ENCODE measurements at regions not wholly inside any gene's neighbourhood (a gene's known extent, or its start where the extent isn't known, plus 50 kb on each side); places are given as distances from the start of the nearest gene placed in this dataset.
A peak's percentile ranks its signal among the peaks of the same experiment; 100 is the strongest.

DNA sequence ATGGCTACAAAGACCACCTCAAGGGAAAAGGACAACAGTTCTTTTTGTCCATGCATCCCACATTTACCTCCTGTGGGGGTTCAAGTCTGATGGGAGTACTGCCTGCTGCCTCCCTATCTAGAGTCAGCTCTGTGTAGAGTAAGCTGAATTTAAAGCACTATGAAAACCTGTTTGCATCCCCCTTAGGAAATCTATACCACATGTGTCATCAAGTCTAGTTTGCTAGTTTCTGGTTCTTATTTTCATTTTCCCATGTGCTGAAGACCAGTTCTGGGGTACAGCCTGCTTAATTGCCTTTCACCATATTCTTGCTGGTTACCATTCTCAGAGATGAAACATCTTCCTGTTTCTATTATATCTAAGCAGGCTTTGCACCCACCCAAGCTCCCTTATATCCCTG lies 470.3 kb downstream of the MBD2 start:
- no peak for DNase-seq (ENCODE audit: low spot score)

DNA sequence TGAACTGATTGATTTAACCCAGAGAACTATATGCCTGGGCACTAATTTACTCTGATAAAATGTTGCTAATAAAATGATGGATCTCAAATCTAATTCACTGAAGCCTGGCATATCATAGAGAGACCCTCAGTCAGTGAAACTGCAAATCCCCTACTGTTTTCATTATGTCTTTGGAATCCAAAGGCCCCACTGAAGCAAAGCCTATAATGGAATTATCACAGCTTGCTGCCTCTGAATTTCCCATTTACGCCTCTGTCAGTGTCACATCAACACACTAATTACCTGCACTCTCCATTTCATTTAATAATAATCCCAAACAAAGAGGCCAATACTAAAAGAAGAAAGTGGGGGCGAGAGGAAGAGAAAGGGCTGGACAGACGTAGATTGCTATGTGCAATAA lies 470.9 kb downstream of the MBD2 start:
- DNase-seq (ENCODE audit: low spot score), result no peak

DNA sequence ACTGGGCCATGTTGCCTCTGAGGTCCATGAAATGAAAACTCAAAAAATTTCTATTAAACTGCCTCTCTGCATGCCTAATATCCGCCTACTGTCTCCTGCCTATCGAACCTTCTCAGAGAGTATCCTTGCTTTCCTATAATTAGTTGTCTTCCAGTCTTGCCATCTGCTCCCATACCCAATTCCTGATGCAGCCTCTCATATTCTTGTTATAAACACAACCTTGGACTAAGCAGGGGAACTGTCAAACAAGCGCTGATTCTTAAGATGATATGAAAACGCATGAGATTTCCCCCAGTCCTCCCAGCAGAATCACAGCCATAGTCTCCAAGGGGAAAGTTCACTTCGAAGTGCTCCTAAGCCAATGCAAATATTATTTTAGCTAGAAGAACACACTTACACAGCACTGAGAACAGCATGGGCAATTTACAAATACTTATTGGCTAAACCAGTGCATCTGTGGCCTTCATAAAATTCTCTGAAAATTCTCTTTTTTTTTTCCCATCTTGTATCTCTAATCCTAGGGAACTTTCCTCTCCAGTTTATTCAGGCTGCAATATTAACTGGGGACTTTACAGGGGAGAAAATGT lies 471.6 kb downstream of the MBD2 start:
- DNase-seq (ENCODE audit: low spot score), result no peak

DNA sequence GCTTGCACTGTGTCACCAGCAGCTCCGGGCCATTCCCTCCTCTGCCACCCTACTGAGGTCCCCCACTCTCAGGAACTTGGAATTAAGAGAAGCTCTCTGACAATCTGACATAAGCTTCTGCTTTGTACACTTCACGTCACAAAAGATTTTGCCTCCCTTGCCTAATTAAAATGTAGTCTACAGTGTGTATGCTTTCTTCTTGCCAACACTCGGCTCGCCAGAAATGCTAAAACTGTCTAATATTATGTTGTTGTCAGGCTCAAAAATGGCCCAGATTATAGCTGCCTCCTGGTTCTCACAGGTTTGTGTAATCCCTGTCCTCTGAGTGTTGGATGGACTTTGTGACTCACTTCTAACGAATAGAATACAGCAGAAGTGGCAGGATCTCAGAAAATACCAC lies 474.7 kb downstream of the MBD2 start:
- DNase-seq (ENCODE audit: low spot score), result no peak

DNA sequence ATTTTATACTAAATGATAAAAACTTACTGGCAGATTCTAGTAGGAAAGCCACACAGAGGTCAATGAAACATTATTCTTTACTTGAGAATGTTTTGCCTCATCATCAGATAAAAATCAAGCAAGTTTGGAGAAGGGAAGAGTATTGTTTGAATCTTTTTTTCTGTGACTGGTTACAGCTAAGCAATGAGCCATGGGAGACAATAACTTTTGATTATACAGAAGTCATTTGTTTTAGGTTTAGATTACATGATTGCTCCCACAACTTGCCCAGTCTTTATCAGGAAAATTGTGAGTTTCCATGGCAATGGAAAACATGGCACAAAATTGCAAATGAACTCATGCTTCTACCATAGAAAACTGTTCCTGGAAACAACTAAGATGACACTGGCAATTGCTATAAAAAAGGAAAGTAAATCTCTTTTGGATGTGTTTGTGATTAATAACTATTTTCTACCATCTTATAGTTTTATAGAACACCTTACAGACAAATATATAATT lies 476.8 kb downstream of the MBD2 start:
- no peak for DNase-seq (ENCODE audit: low spot score)

DNA sequence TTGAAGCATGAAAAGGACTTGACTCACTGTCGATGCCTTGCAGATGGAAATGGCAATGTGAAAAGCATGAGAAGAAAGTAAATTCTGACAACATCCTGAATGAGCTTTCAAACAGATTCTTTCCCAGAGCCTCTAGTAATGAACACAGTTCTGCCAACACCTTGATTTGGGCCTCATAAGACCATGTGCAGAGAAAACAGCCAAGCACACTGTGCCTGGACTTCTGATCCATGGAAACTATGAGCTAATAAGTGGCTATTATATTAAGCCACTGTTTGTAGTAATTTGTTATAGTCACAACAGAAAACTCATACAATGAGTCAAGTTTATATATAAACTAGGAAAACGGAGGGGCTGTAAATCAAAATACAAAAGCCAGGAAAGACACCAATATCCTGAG lies 477.3 kb downstream of the MBD2 start:
- no peak for DNase-seq (ENCODE audit: low spot score)

DNA sequence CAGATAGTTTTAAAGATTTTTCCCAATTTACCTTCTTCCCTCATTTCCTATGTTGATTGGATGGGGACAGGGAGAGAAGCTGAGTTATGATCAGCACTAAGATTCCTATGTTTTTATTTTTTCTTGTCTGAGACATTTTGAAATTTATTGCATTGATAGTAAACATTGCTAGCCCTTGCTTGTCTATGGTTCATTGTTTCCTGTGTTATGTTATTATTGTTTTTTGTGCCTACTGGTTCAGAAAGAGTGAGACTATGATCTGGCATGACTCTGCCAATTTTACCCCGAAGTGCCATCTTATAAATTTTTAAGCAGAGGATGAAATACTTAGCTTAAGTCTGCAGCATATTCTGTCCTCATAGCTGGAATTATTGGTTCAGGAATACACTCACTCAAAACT lies 478.5 kb downstream of the MBD2 start:
- DNase-seq (ENCODE audit: low spot score), result no peak

DNA sequence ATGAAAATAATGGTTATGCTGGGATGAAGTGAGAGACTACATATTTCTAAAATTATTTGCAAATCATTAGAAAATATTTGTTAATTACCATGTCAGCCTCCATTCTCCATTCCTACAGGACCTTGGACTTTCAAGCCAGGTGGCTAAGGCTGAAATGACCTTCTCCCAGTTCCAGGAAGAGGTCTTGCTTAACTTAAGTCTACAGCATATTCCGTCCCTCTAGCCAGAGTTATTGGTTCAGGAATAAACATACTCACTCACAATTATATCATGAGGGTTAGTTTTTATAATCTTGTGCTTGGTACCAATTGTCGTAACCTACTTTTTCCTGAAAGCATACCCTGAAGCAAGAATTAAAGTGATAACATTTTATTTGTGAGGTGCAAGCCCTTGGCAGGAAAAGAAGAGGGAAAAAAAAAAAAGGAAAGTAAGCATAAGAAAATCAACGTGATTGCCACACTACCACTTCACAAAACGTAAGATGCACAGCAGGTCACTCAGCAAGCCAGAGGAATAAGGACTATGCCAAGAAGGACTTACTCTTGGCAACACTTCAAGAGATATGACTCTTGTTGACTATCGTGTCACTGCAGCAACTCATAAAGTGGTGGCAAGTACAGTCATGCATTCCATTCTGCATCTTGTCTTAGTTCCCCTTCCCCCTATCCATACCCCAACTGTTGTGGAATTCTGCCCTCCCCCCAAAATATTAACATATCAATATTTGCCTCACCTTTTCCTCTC lies 479.1 kb downstream of the MBD2 start:
- DNase-seq (ENCODE audit: low spot score), result no peak

DNA sequence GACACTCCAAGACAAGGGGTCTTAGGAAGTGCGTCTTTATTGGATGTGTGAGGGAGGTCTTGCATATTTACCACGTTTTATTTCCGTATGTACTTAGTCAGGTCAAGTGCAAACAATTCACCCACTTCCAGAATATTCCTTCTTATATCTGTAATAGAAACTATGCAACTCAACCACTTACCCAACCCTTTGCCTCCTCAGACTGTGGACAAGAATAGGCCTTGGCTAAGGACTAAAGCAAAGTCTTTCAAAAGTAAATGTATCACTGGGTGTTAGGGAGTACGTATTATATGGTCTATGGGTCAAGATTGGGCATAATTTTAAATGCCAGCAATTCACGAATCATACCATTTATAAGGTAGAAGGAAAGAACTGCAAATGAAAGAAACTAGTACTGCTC lies 484.8 kb downstream of the MBD2 start:
- DNase-seq (ENCODE audit: low spot score), result no peak

DNA sequence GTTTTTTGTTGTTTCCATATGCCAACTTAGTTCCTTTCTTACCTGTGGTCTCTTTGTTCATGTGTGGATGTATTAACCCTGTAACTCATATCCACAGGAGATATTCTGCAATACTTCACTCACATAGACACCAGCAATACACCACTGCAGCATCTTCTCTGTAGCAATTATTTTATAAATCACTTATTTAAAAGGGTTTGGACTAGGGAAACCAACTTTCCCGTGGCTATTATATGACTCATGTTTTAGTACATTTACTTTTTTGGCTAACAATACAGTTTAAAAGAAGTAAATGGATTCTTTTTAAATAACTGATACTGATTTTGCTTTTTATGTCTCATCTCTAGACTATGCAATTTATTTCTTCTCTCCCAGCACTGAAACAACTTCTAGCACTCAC lies 488.9 kb downstream of the MBD2 start:
- DNase-seq (ENCODE audit: low spot score), result no peak

DNA sequence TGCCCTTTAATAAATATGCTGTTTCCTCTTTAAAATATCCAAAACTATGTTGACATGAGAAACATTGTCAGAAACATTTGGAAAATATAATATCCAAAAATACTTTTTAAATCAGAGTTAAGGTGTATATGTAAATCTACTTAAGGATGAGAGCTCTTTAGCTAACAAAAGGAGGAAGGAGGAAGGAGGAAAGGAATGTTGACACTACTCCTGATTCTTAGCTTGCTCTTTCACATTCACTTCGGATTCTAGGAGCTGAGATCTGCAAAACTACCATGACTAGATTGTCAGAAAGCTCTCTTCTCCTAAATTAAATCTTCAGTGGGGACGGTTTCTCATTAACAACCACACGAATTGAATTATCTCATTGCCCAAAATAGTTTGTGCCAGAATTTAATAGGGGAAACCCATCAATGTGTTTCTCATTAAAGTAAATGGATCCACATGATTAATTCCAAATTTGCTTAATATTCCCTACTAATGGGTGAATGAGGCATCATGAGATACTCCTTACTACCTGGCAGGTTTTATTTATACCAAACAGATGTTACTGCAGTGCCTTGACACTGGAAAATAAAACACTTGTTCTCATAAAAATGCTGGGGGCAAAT lies 509.1 kb downstream of the MBD2 start:
- DNase-seq (ENCODE audit: low spot score), result no peak

DNA sequence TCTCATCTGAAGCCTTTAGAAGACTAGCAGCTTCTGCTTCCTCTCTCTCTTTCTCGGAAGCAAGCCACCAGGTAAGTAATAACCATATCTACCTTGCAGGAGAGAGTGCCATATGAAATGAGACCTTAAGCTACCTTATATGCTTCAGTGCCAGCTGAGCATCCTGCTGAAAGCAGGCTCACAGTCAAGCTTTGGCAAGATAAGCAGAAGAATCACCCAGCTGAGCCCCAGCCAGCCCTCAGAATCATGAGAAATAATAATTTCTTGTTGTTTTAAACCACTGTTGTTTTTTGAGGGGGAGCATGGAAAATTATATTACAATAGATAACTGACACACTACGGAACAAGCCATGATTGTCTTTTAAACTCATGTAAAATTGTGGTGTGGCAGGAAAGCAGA lies 514.4 kb downstream of the MBD2 start:
- DNase-seq (ENCODE audit: low spot score), result no peak

DNA sequence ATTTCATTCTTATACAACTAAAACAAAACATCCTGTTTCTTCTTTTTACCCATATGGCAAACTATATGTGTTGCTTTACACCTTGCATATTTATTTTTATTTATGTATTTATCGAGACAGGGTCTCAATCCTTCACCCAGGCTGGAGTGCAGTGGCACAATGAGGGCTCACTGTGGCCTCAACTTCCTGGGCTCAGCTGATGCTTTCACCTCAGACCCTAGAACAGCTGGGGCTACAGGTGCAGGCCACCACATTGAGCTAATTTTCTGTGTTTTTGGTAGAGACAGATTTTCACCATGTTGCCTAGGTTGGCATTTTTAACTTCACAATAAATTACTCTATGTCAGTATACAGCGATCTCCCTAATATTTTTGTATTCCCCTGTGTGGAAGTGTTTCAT lies 522.0 kb downstream of the MBD2 start:
- no peak for DNase-seq (ENCODE audit: low spot score)

DNA sequence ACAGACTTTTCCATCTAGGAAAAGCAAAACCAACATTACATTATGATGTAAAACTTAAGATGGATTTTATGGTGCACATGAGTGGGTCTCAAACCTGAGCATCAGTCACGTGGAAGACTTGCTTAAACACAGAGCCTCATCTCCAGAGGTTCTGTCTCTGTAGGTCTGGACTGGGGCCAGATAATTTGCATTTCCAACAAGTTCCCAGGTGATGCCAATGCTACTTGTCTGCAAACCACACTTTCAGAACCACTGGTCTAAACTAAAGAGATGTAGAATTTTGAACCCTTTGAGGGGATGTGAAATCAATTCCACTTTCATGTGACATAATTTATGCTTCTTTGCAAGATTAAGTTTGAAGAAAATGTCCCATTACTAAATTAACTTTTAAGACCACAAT lies 522.8 kb downstream of the MBD2 start:
- no peak for DNase-seq (ENCODE audit: low spot score)

DNA sequence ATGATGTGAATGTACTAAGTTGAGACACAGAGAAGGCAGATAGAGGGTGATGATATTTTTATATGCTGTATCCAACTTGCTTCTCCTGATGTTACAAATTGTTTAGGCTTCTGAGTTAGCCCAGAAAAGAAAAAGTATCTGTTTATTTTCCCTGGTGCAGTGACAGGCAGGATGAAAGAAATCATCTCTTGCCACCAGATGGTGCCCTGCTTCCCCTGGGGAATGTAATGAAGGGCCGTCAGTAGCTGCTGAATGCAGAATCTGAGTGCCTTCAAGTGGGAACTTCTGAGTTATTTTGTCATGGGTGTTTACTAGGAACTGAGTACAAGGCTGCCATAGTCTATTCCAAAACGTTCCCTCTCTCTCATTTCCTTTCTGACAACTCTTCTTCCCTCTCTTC lies 525.6 kb downstream of the MBD2 start:
- peak; percentile 51 for DNase-seq (ENCODE audit: low spot score)

DNA sequence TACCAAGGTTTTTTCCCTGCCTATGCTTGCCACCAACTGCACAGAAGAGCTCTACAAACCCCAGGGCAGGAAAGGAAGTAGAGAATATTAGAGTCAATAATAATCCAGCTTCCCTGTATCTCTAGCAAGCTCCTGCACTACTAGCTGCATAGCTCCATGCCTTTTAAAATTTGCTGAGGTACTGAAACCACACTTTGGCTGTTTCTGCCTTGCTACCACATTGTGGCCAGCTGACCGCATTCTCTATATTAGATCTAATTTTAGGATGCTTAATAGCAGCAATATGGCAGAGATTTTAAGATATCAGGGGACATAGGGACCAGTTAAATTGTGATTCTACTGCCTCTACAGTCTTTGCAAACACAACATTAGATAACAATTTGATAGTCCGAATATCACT lies 534.6 kb downstream of the MBD2 start:
- no peak for DNase-seq (ENCODE audit: low spot score)

DNA sequence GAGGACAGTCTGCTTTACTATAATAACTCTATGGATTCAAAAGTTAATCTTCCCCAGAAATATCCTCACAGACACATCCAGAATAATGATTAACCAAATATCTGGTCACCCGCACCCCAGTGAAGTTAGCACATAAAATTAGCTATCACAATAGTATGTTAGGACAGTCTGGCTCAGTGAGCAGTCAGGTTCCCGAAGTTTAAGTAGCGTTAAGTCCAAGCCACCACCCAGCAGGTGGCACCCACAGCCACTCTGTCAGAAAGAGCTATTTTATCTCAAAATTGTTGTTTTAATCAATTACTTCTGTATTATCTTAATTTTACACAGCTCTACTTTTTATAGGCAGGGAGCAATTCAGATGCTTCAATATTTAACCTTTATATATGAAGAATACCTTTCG lies 537.5 kb downstream of the MBD2 start:
- DNase-seq (ENCODE audit: low spot score), result no peak

DNA sequence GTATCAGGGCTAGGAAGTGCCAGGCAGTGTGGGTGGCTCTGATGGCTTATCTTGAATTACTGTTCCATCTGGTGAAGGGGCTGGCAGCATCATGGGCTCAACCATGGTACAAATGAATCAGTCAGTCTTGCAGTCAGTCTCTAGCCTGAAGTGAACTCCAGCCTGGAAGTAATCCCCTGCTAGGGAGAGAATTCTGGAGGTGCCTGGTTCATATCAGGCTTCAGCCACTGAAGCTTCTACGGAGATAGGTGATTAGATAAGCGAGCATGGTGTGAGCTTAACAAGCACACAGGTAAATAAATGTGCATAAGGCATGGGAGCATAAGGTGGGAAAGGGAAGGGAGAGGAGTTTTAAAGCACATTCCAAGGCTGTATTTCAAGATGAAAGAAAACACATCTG lies 541.7 kb downstream of the MBD2 start:
- no peak for DNase-seq (ENCODE audit: low spot score)

DNA sequence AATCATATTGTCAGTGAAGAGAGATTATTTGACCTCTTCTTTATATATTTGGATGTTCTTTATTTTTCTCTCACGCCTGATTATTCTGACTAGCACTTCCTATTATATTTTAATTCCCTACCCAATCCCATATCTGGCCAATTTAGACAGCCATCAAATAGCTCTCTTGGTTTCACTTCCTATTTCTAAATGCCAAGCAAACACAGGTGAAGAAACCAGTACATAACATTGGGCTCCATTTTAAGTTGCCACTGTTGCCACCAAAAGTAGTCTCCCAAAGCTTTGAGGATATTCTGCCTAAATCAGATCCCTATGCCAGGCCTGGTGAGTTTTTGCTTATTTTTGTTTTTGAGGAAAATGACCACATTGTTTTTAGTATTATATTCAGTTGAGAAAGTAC lies 547.0 kb downstream of the MBD2 start:
- DNase-seq (ENCODE audit: low spot score), result no peak

DNA sequence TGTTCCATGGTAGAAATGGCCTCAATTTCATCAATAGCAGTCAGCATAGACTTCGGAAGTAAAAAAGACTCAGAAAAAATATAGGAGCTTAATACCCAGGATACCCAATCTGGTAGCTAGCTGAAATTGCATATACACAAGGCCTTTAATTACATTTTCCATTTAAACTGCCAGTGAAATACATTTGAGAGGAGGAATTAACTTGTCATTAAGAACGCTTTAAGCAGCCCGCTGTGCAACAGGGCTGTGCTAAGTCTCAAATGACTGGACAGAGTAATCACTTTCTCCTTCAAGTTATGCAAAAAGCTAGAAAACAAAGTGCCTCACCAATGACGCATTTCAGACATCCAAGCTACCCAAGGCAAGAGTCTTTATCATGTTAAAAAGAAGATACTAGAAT lies 558.8 kb downstream of the MBD2 start:
- DNase-seq (ENCODE audit: low spot score), result no peak

DNA sequence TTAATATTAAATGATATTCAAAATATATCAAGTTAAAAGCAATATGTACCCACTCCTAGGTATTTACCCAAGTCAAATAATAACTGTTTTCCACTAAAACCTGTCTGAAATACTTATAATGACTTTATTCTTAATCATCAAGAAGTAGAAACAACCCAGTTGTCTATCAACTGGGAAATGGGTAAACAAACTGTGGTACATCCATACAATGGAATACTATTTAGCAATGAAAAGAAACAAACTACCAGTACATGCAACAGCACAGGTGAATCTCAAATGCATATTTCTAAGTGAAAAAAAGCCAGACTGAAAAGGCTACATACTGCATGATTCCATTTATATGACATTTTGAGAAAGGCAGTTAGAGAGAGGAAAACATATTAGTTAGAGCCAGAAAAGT lies 559.9 kb downstream of the MBD2 start:
- DNase-seq (ENCODE audit: low spot score), result no peak

DNA sequence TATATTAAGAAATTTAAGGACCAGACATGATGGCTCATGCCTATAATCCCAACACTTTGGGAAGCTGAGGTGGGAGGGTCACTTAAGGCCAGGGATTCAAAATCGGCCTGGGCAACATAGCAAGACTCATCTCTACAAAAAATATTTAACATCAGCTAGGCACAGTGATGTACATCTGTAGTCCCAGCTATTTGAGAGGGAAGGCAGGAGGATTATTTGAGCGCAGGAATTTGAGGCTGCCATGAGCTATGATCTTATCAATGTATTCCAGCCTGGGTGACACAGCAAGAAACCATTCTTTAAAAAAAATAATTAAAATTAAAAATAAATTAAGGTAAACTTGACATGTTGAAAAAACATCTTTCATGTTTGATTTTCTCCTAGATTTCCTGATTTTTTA lies 564.2 kb downstream of the MBD2 start:
- DNase-seq (ENCODE audit: low spot score), result no peak

DNA sequence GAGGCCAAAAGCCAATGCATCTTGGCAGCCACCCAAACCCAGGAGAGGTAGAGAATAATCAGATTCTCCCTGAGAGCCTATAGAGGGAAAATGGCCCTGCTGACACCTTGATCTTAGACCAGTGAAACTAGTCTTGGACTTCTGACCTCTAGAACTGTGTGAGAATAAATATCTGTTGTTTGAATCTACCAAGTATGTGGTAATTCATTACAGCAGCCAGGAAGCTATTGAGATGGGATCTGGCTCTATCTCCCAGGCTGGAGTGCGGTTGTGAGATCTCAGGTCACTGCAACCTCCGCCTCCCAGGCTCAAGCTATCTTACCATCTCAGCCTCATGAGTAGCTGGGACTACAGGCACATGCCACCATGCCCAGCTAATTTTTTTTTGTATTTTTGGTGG lies 567.2 kb downstream of the MBD2 start:
- no peak for DNase-seq (ENCODE audit: low spot score)

DNA sequence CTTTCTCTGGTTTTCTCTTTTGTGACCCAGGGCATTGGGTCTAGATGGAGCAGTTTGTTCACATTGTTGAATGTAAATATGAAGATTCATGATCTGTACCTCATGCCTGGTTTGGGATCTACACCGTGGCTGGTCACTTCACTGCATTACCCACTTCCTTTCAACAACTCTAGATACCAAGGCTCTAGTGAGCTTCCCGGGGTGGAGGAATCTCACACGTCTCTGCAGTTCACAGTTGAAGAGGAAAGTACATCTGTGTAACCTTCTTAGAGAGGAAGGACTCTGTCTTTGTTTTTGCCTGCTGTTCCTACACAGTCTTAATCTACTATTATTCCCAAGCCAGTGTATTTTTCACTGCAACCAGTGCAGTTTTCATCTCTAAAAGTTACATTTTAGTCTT lies 574.8 kb downstream of the MBD2 start:
- DNase-seq (ENCODE audit: low spot score), result no peak
